RPMI8226 (cell line): ENCODE measurements at regions not wholly inside any gene's neighbourhood (a gene's known extent, or its start where the extent isn't known, plus 50 kb on each side); places are given as distances from the start of the nearest gene placed in this dataset.
"Not testable (repeated sequence)": the region's sequence is repeated elsewhere in the genome, so short reads cannot be mapped to it uniquely, and the experiment has no call there.

ENCODE experiments used
- DNase-seq: peaks from one replicate; pipeline ENCODE4 v3.0.0-alpha.2; 2015

DNA sequence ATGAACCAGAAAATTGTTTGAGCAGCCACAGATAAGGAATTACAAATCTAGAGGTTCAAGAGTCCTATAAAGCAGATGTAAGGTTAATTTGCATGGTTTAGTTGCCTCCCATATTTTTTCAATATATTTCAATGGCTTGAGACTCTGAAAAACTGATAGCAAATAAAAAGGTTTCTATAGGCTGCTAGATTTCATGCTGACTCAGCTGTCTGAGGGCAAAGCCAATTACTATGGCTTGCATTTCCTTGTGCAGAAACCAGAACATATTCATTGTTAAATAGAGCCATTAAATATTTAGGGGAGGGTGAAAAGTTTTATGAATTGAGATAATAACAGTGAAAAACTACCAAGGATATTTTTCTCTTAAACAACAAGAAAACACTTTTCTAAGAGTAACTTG lies 278.1 kb upstream of the CADM2 start:
- DNase-seq = no peak

DNA sequence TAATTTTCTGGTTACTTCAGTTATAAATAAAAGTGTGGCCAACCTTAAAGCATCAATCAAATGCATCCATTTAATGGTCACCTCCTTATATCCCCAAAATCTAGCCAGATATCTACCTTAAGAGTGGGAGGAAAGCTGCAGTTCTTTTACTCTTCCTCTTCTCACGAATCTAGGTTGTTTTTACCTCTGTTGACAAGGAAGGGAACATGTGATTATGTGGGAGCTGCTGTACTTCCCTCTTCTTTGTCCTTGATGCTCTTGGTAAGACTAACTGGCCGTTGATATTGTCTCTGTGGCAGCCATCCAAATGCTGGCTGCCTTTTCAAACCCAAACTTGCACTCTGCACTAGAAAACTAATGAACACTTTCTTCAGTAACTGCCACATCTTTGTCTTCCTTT lies 275.3 kb upstream of the CADM2 start:
- no peak for DNase-seq

GRCh38 chr3:84685467-84685866 lies 273.3 kb upstream of the CADM2 start:
- no peak for DNase-seq

- no peak for DNase-seq
Measured at GRCh38 chr3:84692261-84692660, 266.5 kb upstream of the CADM2 start.

DNA sequence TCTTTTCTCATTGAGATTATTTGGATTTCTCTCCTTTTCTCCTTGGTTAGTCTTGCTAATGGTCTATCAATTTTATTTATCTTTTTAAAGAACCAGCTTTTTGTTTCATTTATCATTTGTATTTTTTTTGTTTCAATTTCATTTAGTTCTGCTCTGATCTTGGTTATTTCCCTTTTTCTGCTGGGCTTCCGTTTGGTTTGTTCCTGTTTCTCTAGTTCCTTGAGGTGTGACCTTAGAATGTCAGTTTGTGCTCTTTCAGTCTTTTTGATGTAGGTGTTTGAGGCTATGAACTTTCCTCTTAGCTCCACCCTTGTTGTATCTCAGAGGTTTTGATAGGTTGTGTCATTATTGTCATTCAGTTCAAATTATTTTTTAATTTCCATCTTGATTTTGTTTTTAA lies 248.5 kb upstream of the CADM2 start:
- DNase-seq = not testable (repeated sequence)

DNA sequence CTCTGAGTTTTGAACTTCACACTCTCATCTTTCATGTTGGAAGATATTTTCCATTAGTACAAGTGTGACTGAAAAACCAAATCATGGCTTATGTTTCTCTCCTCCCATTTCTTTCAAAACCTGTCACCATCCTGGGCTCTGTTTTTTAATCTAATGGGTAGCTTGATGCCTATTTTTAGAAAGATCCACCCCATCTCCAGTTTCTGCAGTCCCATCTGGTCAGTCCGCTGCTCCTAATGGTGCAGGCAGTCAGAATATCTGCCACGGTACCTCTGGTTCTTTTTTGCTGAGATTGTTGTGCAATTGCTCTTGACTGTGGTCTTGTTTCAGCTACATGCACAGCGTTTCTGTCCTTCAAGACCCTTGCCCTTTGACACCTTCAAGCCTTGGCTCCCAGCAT lies 240.9 kb upstream of the CADM2 start:
- DNase-seq = no peak

GRCh38 chr3:84724877-84725276 lies 233.9 kb upstream of the CADM2 start:
- no peak for DNase-seq

GRCh38 chr3:84727616-84728015 lies 231.2 kb upstream of the CADM2 start:
- DNase-seq = no peak

DNA sequence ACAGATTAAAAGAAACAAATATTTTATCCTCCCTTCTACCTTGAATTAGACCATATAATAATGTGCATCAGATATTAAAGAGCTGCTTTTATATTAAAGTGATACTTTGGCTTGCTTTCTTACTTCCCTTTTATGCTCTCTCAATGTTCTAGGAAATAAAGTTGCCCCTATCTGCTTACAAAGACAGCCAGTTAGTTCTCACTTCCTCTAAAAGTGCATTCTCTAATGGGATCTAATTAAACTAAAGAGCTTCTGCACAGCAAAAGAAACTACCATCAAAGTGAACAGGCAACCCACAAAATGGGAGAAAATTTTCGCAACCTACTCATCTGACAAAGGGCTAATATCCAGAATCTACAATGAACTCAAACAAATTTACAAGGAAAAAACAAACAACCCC lies 224.1 kb upstream of the CADM2 start:
- not testable (repeated sequence) for DNase-seq

DNA sequence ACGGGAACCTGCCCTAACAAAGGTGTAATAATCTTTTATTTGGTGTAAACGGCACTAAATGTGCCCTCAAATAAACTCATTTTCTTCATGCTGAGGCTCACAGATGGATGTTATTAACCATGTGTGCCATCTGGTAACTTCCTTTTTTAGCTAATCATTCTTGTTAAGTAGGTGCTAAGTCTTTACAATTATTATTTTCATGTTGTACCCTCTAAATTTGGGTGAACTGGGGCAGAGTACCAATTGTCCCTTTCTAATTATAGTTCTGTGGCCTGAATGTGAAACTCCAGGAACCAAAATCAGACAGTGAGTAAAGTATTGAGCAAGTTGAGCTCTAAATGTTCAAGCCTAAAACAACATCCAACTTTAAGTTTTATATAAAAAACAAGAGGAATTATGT lies 220.7 kb upstream of the CADM2 start:
- DNase-seq = no peak

DNA sequence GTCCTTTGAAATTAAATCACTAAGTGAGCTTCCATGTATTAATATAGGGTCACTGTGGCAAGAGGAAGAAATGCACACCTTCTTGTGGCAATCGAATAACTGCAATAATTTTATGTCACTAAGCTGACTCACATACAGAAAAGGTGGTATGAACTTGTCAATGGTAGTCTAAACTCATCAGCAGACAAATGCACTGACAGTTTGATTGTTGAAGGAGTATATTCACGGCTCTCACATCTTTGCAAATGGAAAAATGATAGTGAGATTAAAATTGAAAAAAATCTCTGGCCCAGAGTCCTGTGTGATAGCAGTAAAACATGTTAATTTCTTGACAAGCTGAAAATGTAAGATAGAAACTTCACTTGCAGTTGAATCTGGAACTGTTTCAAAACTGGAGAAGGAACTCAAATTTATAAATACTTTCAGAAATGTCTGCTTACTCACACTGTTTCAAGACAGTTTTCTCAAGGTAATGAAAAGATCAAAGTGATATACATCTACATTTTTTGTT lies 215.8 kb upstream of the CADM2 start:
- DNase-seq = no peak

DNA sequence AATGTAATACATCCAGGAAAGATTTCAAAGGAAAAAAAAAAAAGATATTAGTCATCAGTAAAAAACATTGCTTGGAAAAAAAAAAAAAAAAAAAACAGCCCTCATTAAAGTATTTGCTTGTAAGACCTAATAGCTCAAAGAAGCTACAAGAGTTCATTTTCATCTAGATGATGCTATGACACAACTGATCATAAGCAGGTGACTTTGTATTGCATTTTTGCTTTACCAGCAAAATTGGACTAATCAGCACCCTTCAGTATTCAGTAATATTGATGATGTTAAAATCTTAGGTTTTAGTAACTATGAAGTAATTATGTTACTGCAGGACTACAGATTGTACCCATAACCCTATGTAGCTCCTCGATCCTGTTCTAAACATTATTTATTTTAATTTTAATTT lies 214.7 kb upstream of the CADM2 start:
- DNase-seq = no peak

DNA sequence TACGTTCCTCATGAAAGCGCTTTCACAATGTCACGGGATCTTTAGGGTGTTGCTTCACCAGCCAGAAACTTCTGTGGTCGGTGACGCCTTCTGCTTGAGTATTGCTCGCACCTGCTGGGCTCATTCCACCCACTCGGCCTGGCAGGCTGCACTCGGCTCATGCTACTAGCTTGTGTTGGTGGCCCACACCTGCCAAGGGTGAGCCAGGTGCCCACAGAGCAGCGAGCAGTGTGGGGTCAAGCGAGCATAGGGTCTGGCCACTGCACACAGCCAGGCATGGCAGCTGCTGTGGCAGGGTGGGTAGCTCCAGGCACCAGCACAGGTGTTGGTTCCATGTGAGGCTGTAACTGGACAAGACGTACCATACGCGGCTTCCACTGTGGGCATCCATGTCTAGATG lies 202.9 kb upstream of the CADM2 start:
- DNase-seq = peak; percentile 16

DNA sequence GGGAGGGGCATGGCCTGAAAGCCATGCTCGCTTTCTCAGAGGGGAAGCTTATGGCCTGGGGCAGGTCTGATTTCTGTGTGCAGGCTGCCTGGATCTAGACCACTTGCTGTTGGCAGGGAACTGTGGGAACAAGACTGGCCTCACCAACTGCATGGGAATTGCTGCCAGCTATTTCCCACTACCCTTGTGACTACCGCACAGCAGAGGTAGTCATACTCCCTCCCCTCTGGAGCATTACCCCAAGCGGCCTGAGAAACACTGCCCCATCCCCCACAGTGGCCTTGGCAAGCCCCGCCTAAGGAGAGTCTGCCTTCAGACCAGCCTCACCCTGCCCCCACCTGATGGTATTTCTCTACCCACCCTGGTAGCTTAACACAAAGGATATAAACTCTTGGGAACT lies 199.4 kb upstream of the CADM2 start:
- no peak for DNase-seq

GRCh38 chr3:84772841-84773240 lies 185.9 kb upstream of the CADM2 start:
- DNase-seq = no peak

DNA sequence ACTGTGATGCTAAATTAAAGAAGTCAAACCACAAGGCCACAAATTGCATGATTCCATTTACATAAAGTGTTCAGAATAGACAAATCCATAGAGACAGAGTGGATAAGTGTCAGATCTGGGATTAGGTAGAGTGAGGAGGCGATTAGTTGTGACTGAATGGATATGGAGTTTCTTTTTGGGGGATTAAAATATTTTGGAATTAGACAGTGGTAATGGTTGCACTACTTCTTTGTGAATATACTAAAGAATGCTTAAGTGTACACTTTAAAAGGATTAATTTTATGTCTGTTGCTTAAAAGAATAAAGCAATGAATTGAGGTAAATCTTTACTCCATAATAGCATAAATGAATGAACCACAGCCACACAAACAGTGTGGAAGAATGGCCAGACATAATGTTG lies 175.5 kb upstream of the CADM2 start:
- DNase-seq = no peak

DNA sequence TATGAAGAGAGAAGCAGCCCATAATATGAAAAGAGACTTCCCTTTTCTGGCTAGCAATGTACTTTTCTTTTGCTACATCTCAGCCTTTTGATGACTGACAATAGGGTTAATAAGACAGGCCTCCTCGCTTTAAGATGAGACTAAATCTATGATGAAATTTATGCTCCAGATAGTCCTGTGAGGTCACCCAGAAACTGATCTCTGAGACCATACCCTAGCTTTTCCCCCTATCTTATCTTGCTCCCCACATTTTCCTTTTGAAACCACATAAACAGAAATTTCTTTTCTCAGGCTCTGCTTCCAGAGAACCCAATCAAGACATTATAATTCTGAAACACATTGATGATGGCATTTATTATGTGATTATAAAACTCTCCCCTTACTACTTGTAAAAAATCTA lies 168.8 kb upstream of the CADM2 start:
- no peak for DNase-seq

DNA sequence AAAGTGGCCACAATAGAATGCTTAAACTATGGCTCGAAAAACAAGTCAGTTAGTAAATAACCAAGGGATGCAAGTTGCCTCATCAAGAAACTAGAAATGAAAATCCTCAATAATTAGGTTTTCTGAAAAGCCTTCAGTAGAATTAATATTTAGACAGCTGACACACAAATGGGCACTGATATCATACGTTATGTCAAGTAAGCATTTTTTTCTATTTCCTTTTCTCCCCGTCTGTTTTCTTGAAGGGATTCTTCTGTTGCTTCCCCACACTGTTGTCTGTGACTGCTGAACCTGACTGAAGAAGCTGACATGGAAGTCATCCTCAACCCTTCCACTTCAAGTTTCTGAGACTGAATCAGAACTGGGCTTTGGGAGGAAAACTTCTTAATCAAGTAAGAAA lies 151.8 kb upstream of the CADM2 start:
- DNase-seq = no peak

DNA sequence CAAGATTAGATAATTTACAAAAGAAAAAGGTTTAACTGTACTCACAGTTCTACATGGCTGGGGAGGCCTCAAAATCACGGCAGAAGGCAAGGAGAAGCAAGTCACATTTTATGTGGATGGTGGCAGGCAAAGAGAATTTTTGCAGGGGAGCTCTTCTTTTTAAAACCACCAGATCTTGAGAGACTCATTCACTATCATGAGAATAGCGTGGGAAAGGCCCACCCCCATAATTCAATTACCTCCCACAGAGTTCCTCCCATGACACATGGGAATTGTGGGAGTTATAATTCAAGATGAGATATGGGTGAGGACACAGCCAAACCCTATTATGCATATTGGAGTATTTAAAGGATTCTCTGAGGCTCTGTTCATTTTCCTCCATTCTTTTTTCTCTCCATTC lies 138.7 kb upstream of the CADM2 start:
- DNase-seq = no peak

DNA sequence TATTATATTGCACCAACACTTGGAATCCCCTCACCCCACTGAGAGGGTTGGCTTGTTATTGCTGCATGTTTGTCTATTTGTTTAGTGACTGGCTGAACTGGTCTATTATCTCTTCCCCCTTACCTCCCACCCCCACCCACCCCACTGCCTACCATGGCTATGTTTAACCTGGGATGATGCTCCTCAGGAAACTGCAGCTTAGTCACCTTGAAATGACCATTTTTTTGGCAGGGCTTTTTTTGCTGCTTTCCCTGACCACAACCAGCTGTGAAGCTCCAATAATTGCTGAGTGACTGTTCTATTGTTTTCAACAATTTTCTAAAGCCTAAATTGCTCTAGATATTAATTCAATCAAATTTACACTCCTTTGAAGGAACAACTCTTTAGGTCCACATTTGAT lies 137.9 kb upstream of the CADM2 start:
- DNase-seq = no peak

GRCh38 chr3:84825817-84826216 lies 133.0 kb upstream of the CADM2 start:
- no peak for DNase-seq

- no peak for DNase-seq
Measured at GRCh38 chr3:84830476-84830875, 128.3 kb upstream of the CADM2 start.

DNA sequence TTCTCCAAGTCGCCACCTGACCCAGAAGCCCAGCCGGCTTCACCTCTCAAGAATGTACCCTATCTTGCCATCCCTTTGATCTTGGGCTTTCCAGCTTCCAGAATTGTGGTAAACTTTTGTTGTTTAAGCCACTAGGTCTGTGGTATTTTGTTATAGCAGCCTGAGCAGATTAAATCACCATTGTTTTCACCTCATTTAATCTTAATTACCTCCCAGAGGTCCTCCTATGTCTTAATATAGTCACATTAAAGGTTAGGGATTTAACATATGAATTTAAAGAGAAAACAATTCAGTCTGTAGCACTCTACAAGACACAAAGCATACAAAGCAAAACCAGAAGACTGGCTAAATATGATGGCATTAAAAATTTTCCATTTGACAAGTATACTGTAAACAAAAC lies 123.4 kb upstream of the CADM2 start:
- DNase-seq = no peak

DNA sequence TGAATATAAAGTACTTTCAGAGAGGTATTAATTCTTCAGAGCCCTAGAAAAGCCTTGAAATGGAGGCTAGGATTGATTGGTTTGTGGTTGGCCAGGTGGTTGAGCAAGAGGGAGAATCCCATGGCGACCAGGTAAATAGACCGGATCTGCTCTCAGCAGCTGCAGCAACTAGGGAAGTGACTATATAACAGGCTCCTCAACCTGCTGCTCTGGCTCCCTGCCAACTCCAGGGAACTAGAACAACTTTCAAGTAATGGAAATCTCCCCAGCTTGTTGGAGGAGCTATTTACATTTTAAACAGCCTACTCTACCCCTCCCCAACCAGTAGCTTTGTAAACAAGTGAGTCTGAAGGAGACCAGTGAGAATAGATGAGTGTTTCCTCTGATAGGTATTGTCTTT lies 121.8 kb upstream of the CADM2 start:
- peak; percentile 53 for DNase-seq

- DNase-seq = no peak
Measured at GRCh38 chr3:84877092-84877491, 81.7 kb upstream of the CADM2 start.

DNA sequence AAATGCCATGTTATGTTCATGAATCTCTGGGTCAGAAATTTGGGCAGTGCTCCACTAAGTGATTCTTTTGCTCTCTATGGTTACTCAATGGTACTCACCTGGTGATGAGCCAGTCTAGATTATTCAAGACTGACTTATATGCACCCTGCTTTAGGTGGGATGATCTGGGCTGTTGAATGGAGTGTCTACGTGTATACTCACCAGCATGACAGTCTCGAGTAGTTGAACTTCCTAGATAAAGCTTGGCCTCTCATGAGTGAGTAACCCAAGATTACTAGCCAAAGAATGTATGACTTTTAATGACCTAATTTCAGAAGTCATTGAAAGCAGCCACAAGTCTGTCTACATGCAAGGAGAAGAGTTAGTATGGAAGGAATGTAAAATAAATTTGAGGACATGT lies 77.5 kb upstream of the CADM2 start:
- DNase-seq = no peak
